ENCODE measurements at regions not wholly inside any gene's neighbourhood (a gene's known extent, or its start where the extent isn't known, plus 50 kb on each side); places are given as distances from the start of the nearest gene placed in this dataset.

- TF ChIP-seq CTCF (IDR thresholded peaks at IDR 0.05), result no peak
- TF ChIP-seq ZFX (IDR thresholded peaks at IDR 0.05; ENCODE audit: borderline replicate concordance), result no peak
- H3K27ac ChIP-seq, result no peak overlapping the region
These were observed 170.4 kb downstream of the SALL1 start for GRCh38 chr16:50980666-50981065.

- H3K27ac ChIP-seq, result no peak overlapping the region
- TF ChIP-seq CTCF (IDR thresholded peaks at IDR 0.05) (no peak), ZFX (IDR thresholded peaks at IDR 0.05; ENCODE audit: borderline replicate concordance) (no peak)
These were observed 171.1 kb downstream of the SALL1 start for GRCh38 chr16:50979806-50980620.

- TF ChIP-seq ZFX (IDR thresholded peaks at IDR 0.05; ENCODE audit: borderline replicate concordance), result no peak
- no peak for TF ChIP-seq CTCF (IDR thresholded peaks at IDR 0.05)
- H3K27ac ChIP-seq, result no peak overlapping the region
These were observed 173.9 kb downstream of the SALL1 start for GRCh38 chr16:50977138-50977537.

- H3K27ac ChIP-seq, result no peak overlapping the region
- TF ChIP-seq CTCF (IDR thresholded peaks at IDR 0.05) (no peak), ZFX (IDR thresholded peaks at IDR 0.05; ENCODE audit: borderline replicate concordance) (no peak)
These were observed 176.5 kb downstream of the SALL1 start for GRCh38 chr16:50974438-50975036.

- TF ChIP-seq ZFX (IDR thresholded peaks at IDR 0.05; ENCODE audit: borderline replicate concordance) (no peak), CTCF (IDR thresholded peaks at IDR 0.05) (no peak)
- no peak overlapping the region for H3K27ac ChIP-seq
These were observed 178.2 kb downstream of the SALL1 start for GRCh38 chr16:50972876-50973275.

- no peak overlapping the region for H3K27ac ChIP-seq
- TF ChIP-seq ZFX (IDR thresholded peaks at IDR 0.05; ENCODE audit: borderline replicate concordance), result no peak
- no peak for TF ChIP-seq CTCF (IDR thresholded peaks at IDR 0.05)
These were observed 180.8 kb downstream of the SALL1 start for GRCh38 chr16:50970281-50970680.
